ENCODE measurements at regions not wholly inside any gene's neighbourhood (a gene's known extent, or its start where the extent isn't known, plus 50 kb on each side); places are given as distances from the start of the nearest gene placed in this dataset.

DNA sequence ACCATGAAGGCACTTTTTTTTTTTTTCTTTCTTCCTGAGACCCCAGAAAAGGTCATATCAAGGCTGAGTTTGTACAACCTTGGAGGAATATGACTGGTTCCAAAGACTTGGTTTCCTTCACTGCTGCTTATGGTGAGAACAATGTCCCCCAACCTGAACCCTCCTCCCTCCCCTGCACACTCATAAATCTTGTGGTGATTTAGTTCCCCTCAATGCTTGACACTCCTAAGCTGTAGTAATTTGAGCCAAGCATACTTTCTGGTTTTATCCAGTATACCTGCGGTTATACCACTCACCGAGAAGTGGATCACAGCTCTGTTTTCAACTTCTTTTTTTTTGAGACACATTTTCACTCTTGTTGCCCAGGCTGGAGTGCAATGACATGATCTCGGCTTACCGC lies 149.9 kb upstream of the KLF4 start:
- TF ChIP-seq ZNF629 (CRISPR knock-in tag; conservative IDR thresholded peaks at IDR 0.05), result no peak
- TF ChIP-seq, protein P1, sequence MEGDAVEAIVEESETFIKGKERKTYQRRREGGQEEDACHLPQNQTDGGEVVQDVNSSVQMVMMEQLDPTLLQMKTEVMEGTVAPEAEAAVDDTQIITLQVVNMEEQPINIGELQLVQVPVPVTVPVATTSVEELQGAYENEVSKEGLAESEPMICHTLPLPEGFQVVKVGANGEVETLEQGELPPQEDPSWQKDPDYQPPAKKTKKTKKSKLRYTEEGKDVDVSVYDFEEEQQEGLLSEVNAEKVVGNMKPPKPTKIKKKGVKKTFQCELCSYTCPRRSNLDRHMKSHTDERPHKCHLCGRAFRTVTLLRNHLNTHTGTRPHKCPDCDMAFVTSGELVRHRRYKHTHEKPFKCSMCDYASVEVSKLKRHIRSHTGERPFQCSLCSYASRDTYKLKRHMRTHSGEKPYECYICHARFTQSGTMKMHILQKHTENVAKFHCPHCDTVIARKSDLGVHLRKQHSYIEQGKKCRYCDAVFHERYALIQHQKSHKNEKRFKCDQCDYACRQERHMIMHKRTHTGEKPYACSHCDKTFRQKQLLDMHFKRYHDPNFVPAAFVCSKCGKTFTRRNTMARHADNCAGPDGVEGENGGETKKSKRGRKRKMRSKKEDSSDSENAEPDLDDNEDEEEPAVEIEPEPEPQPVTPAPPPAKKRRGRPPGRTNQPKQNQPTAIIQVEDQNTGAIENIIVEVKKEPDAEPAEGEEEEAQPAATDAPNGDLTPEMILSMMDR (CRISPR knock-in tag; IDR thresholded peaks at IDR 0.05), result no peak
- TF ChIP-seq NR2C2 (CRISPR knock-in tag; IDR thresholded peaks at IDR 0.05; ENCODE audit: borderline replicate concordance), result no peak
- TF ChIP-seq PPARG (CRISPR knock-in tag; conservative IDR thresholded peaks at IDR 0.05), result no peak

Data from HepG2 (cell line).